Muscle of leg (tissue), 3 donors: ENCODE measurements at regions not wholly inside any gene's neighbourhood (a gene's known extent, or its start where the extent isn't known, plus 50 kb on each side); places are given as distances from the start of the nearest gene placed in this dataset.

Experiments
- DNase-seq: peaks from one replicate; pipeline ENCODE4 v3.0.0; 2013
- H3K27ac ChIP-seq: one replicate; pipeline ENCODE4 v1.5.1; 2013; ENCODE audit warnings: mild to moderate bottlenecking, low read length, control low read depth
- H3K27me3 ChIP-seq: one replicate; pipeline ENCODE4 v1.6.1; 2013; ENCODE audit warnings: low read length; ENCODE audit not compliant: control insufficient read depth, insufficient read depth
- H3K36me3 ChIP-seq: one replicate; pipeline ENCODE4 v1.6.1; 2013; ENCODE audit warnings: low read length; ENCODE audit not compliant: control insufficient read depth, insufficient read depth
- H3K4me1 ChIP-seq: one replicate; pipeline ENCODE4 v1.6.1; 2013; ENCODE audit warnings: low read length; ENCODE audit not compliant: control insufficient read depth, insufficient read depth
- H3K4me3 ChIP-seq: one replicate; pipeline ENCODE4 v1.5.1; 2013; ENCODE audit warnings: low read length, control low read depth
- H3K9me3 ChIP-seq: replicated peaks from 2 replicates; pipeline ENCODE4 v1.6.1; 2013; ENCODE audit warnings: low read depth, low read length; ENCODE audit not compliant: control insufficient read depth
- WGBS: methylation state at CpG from one replicate; pipeline ENCODE4 v1.1.5; 2013; ENCODE audit warnings: missing lambda C conversion rate; ENCODE audit not compliant: insufficient coverage; 5-methylcytosine and 5-hydroxymethylcytosine counted together

DNA sequence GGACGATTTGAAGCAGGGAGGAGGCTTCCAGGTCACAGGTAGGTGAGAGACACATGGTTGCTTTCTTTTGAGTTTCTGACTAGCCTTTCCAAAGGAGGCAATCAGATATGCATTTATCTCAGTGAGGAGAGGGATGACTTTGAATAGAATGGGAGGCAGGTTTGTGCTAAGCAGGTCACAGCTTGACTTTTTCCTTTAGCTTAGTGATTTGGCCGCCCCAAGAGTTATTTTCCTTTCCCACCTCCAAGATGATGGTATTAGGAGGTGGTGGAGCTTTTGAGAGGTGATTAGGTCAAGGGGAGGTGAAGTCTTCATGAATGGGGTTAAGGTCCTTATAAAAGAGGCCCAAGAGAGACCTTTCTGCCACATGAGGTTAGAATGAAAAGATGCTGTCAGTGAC lies 443.7 kb downstream of the TYW1 start:
- peaks cover 3% of the 10 kb centered on the region for H3K9me3 ChIP-seq
- H3K27ac ChIP-seq, result no peak overlapping the region
- H3K4me1 ChIP-seq, result no peaks in the 10 kb centered on the region
- DNase-seq, result no peak
- H3K36me3 ChIP-seq, result no peaks in the 10 kb centered on the region
- H3K4me3 ChIP-seq, result no peak overlapping the region
- peaks cover 6% of the 10 kb centered on the region for H3K27me3 ChIP-seq
- WGBS, result 89% methylated on average over 1 of the region's 2 CpGs

DNA sequence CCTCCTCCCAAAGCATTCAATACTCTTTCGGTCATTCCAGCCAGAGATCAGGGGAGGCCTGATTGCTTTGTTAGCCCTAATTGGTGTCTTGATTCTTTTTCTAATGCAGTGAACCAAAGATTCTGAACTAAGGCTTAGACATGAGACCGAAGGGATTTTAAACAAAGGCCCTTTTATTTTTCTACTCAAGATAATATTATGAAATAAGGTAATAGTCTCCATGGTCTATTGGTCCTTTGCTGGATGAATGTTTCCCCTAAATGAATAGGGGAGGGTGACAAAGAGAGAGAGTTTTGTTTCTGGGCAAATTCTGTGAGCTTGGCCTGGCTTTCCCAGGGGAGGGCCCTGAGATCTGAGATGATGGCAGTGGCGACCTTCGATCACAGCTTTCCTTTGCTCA lies 449.1 kb downstream of the TYW1 start:
- H3K4me1 ChIP-seq, result peaks cover 3% of the 10 kb centered on the region
- DNase-seq, result no peak
- no peak overlapping the region for H3K4me3 ChIP-seq

DNA sequence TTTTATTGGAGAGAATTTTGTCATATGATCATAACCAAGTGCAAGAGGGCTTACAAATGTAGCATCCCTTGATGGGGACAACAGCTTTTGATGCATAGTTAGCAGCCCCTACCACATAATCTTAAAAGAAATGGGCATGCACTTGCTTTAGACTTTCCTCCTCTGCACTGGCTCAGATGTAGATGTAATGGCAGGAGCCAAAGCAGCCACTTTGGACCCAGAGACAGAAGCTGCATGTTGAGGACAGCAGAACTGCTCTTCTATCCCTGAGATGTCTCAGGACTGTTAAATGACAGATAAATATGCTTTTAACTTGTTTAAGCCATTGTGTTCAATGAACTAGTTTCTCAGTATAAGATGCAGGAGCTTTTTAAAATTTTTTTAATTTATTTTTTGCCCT lies 450.7 kb downstream of the TYW1 start:
- no peak overlapping the region for H3K4me3 ChIP-seq
- H3K9me3 ChIP-seq, result peaks cover 5% of the 10 kb centered on the region
- no peak for DNase-seq
- H3K36me3 ChIP-seq, result no peaks in the 10 kb centered on the region
- H3K27me3 ChIP-seq, result peaks cover 2% of the 10 kb centered on the region
- peaks cover 3% of the 10 kb centered on the region for H3K4me1 ChIP-seq
- H3K27ac ChIP-seq, result no peak overlapping the region

More for the DNA sequence above, 449.1 kb downstream of the TYW1 start:
- H3K36me3 ChIP-seq, result no peaks in the 10 kb centered on the region
- no peaks in the 10 kb centered on the region for H3K27me3 ChIP-seq
- WGBS, result no CpG with 5 or more reads among the region's 4 CpGs
- H3K9me3 ChIP-seq, result peaks cover 5% of the 10 kb centered on the region
- no peak overlapping the region for H3K27ac ChIP-seq

DNA sequence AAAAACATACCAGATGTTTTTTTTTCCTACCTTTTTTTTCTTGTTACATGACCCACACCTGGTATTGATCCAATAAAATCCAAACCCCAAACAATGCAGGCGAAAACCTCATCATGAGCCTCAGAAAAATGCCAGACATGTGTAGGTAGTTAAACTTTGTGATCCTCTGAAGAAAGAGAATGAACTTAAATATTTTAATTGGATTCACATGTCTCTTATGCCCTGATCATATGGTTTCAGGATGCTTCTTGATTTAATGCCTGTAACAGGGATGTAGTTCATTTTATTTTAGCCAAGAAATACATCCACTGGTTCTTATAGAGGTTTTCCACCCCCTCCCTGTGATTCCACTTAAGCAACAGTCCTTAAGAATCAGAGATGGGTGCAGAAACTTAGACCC lies 451.6 kb downstream of the TYW1 start:
- Histone ChIP-seq H3K27ac (no peak overlapping the region), H3K4me1 (peaks cover 3% of the 10 kb centered on the region), H3K36me3 (no peaks in the 10 kb centered on the region), H3K9me3 (peaks cover 5% of the 10 kb centered on the region), H3K4me3 (no peak overlapping the region), H3K27me3 (peaks cover 2% of the 10 kb centered on the region)
- peak; percentile 65 for DNase-seq
- no CpG with 5 or more reads among the region's 1 CpG for WGBS

DNA sequence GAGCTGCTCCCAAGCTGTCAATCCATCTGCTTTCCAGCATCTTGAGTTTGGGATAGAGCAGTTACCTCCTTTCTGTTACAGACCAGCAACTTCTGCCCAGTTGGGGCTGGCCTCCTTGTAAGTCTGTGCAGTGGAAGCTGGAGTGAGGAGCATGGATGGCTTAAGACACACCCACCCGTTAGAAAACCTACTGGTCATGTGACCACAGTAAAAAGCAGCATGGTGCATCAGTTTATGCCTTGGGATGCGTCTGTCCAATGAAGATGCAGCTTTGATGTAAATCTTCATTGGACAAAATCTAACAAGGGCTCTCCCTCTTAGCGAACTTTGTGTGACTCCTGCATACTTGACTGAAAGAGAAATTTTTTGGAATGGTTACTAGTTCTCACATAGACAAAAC lies 453.5 kb downstream of the TYW1 start:
- WGBS, result 20% methylated on average over 1 of the region's 3 CpGs

DNA sequence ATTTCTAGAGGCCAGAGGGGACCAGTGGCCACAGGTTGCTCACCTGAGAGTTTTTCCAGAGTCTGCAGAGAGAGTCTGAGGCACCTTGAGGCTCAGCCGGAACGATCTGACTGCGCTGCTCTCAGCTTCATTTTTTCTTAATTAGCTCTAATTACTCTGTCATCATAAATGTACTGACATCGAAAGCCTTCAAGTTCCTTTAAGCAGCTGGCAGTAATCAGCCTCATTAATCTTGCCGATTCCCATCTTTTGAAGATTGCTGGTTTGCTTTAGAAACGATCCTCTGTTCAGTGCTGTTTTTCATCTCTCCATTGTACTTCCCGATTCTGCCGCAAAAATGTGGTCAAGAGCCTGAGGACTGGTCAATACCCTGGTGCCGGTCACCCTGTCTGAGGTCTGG lies 454.7 kb downstream of the TYW1 start:
- no peaks in the 10 kb centered on the region for H3K36me3 ChIP-seq

More for the DNA sequence above, 453.5 kb downstream of the TYW1 start:
- H3K4me1 ChIP-seq, result peaks cover 3% of the 10 kb centered on the region
- H3K9me3 ChIP-seq, result peaks cover 2% of the 10 kb centered on the region
- no peaks in the 10 kb centered on the region for H3K36me3 ChIP-seq
- no peak for DNase-seq
- H3K4me3 ChIP-seq, result no peak overlapping the region
- peaks cover 7% of the 10 kb centered on the region for H3K27me3 ChIP-seq
- no peak overlapping the region for H3K27ac ChIP-seq

DNA sequence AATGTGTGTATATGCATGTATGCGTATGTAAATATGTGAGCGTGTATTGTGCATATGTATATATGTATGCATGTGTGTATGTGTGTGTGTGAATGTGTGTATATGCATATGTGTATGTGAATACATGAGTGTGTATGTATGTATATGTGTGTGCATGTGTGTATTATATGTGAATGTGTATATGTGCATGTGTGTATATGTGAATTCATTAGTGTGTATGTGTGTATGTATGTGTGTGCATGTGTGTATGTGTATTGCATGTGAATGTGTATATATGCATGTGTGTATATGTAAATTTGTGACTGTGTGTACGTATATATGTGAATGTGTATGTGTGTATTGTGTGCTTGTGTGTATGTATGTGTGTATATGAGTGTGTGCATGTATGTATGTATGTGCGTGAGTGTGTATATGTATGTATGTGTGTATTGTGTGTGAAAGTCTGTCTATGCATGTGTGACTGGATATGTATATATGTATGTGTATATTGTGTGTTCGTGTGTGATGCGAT lies 455.9 kb downstream of the TYW1 start:
- no peak for DNase-seq
- no peak overlapping the region for H3K4me3 ChIP-seq
- no peak overlapping the region for H3K27ac ChIP-seq
- peaks cover 14% of the 10 kb centered on the region for H3K27me3 ChIP-seq
- H3K9me3 ChIP-seq, result no peaks in the 10 kb centered on the region
- 94% methylated on average over 6 of the region's 6 CpGs for WGBS
- no peaks in the 10 kb centered on the region for H3K36me3 ChIP-seq
- H3K4me1 ChIP-seq, result peaks cover 3% of the 10 kb centered on the region

More for the DNA sequence above, 454.7 kb downstream of the TYW1 start:
- WGBS, result 83% methylated on average over 5 of the region's 9 CpGs
- H3K27ac ChIP-seq, result no peak overlapping the region
- H3K4me1 ChIP-seq, result peaks cover 3% of the 10 kb centered on the region
- H3K27me3 ChIP-seq, result peaks cover 8% of the 10 kb centered on the region
- H3K9me3 ChIP-seq, result peaks cover 2% of the 10 kb centered on the region
- no peak overlapping the region for H3K4me3 ChIP-seq
- no peak for DNase-seq

DNA sequence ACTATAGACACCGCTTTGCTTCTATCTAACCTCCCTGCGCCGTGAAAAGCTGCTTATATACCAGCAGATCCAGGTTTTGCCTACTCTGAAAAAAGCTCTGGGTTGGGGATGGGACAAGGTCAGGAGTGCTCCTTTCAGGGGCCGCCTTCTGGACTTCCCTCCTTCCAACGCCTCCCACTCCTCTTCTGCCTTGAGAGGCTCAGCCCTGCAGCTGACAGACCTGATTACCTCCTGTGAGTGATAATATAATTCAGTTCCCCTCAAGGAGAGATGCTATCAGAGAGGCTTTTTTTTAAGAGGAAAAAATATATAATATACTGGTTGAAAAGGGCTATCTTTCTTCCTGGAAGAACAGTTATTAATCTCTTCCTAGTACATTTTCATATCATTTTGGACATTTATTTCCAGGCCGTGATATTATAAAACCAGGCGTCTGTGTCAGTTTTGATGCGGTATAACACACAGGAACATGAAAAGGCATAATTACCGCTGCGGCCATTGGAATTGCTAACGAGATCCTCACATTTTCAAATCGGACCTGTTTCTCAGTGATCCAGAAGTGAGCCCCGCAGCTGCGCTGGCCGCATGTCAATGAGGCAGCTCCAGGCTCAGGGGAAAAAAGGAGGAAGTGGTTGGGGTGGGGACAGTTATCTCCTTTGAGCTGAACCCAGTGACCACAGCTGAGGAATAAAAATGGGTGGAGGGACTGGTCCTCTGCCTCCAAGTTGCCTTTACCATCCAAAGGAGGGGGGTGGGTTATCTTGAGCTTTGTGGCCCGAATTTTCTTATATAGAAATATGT lies 457.1 kb downstream of the TYW1 start:
- Histone ChIP-seq H3K36me3 (no peaks in the 10 kb centered on the region), H3K4me3 (no peak overlapping the region), H3K4me1 (peaks cover 3% of the 10 kb centered on the region), H3K27me3 (peaks cover 20% of the 10 kb centered on the region), H3K9me3 (no peaks in the 10 kb centered on the region), H3K27ac (no peak overlapping the region)
- 30% methylated on average over 5 of the region's 16 CpGs for WGBS
- peak; percentile 60 for DNase-seq

DNA sequence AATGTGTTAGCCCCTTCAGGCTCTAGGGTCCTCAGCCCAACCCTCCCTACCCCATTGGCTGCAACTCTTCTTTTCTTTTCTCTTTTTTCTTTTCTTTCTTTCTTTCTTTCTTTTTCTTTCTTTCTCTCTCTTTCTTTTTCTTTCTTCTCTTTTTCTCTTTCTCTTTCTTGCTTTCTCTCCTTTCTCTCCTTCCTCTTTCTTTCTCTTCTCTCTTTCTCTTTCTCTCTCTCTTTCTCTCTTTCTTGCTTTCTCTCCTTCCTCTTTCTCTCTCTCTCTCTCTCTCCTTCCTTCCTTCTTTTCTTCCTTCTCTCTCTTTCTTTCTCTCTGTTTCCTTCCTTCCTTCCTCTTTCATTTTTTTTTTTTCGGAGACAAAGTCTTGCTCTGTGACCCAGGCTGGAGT lies 458.9 kb downstream of the TYW1 start:
- Histone ChIP-seq H3K27me3 (peaks cover 30% of the 10 kb centered on the region), H3K4me1 (no peaks in the 10 kb centered on the region), H3K9me3 (no peaks in the 10 kb centered on the region), H3K4me3 (no peak overlapping the region), H3K27ac (no peak overlapping the region), H3K36me3 (no peaks in the 10 kb centered on the region)
- no CpG with 5 or more reads among the region's 1 CpG for WGBS
- no peak for DNase-seq

DNA sequence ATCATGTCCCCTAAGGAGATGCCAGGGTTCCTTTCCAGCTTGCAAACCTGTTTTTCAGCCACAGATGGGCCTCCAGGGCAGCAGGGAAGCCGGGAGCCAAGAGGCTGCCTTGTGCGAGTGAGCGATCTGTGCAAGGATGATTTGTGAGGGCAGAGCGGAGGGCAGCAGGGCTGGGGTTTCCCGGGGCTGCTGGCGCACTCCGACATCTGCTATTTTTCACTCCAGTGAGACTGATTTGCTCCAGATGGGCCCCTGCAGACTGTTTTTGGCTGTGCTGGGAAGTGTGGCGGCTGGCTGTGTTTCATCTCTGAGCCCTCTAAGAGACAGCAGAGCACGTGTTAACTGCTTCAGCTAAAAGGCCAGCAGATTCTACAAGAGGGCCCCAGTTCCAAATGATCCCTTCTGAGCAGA lies 466.2 kb downstream of the TYW1 start:
- H3K27ac ChIP-seq, result peak overlapping the region; percentile 26
- peaks cover 11% of the 10 kb centered on the region for H3K9me3 ChIP-seq
- DNase-seq, result peak; percentile 91
- no peaks in the 10 kb centered on the region for H3K36me3 ChIP-seq
- 0% methylated on average over 9 of the region's 9 CpGs for WGBS
- H3K4me3 ChIP-seq, result no peak overlapping the region
- peaks cover 24% of the 10 kb centered on the region for H3K4me1 ChIP-seq
- peaks cover 21% of the 10 kb centered on the region for H3K27me3 ChIP-seq
